ENCODE measurements at regions not wholly inside any gene's neighbourhood (a gene's known extent, or its start where the extent isn't known, plus 50 kb on each side); places are given as distances from the start of the nearest gene placed in this dataset.

DNA sequence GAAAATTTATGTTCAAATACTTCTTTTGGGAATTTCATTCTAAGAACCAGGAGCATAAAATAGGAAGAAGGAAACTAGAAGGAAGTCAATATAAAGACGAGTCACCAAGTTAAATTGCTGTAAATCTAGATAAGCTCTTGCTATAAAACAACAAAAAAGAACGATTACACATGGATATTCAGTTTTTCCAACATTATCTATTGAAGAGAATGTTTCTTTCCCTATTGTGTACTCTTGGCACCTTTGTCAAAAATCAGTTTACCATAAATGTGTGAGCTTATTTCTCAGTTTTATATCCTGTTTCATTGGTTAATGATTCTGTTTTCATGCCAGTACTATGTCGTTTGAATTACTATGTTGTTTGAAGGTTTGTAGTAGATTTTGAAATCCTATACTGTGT lies 536.3 kb upstream of the MKI67 start:
- Histone ChIP-seq H3K9ac (ENCODE audit: low read length) (no peak overlapping the region), H3K27ac (ENCODE audit: low read length) (no peak overlapping the region), H3K27me3 (ENCODE audit: insufficient read depth, low read depth, low read length) (no peaks in the 10 kb centered on the region), H4K20me1 (ENCODE audit: insufficient read depth) (no peaks in the 10 kb centered on the region), H3K9me2 (ENCODE audit: insufficient read depth, low read length) (no peaks in the 10 kb centered on the region), H3K9me3 (ENCODE audit: low read length) (no peaks in the 10 kb centered on the region), H3K36me3 (ENCODE audit: insufficient read depth, low read length) (no peaks in the 10 kb centered on the region), H3F3A (ENCODE audit: insufficient read depth, low read length, poor library complexity, severe bottlenecking) (no peaks in the 10 kb centered on the region), H3K4me2 (ENCODE audit: low read length) (no peak overlapping the region), H3K4me3 (ENCODE audit: low read length) (no peak overlapping the region), H3K79me2 (replicated peaks; ENCODE audit: insufficient read depth, low read length) (no peaks in the 10 kb centered on the region), H2AFZ (ENCODE audit: low read depth, low read length) (no peak overlapping the region)
- no peak for TF ChIP-seq MXI1 (conservative IDR thresholded peaks at IDR 0.05; ENCODE audit: poor library complexity, severe bottlenecking)
- TF ChIP-seq TAF1 (IDR thresholded peaks at IDR 0.05; ENCODE audit: low read depth) = no peak
- TF ChIP-seq, protein P1, sequence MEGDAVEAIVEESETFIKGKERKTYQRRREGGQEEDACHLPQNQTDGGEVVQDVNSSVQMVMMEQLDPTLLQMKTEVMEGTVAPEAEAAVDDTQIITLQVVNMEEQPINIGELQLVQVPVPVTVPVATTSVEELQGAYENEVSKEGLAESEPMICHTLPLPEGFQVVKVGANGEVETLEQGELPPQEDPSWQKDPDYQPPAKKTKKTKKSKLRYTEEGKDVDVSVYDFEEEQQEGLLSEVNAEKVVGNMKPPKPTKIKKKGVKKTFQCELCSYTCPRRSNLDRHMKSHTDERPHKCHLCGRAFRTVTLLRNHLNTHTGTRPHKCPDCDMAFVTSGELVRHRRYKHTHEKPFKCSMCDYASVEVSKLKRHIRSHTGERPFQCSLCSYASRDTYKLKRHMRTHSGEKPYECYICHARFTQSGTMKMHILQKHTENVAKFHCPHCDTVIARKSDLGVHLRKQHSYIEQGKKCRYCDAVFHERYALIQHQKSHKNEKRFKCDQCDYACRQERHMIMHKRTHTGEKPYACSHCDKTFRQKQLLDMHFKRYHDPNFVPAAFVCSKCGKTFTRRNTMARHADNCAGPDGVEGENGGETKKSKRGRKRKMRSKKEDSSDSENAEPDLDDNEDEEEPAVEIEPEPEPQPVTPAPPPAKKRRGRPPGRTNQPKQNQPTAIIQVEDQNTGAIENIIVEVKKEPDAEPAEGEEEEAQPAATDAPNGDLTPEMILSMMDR (IDR thresholded peaks at IDR 0.05; ENCODE audit: poor library complexity, severe bottlenecking) = no peak
- TF ChIP-seq, protein P2, sequence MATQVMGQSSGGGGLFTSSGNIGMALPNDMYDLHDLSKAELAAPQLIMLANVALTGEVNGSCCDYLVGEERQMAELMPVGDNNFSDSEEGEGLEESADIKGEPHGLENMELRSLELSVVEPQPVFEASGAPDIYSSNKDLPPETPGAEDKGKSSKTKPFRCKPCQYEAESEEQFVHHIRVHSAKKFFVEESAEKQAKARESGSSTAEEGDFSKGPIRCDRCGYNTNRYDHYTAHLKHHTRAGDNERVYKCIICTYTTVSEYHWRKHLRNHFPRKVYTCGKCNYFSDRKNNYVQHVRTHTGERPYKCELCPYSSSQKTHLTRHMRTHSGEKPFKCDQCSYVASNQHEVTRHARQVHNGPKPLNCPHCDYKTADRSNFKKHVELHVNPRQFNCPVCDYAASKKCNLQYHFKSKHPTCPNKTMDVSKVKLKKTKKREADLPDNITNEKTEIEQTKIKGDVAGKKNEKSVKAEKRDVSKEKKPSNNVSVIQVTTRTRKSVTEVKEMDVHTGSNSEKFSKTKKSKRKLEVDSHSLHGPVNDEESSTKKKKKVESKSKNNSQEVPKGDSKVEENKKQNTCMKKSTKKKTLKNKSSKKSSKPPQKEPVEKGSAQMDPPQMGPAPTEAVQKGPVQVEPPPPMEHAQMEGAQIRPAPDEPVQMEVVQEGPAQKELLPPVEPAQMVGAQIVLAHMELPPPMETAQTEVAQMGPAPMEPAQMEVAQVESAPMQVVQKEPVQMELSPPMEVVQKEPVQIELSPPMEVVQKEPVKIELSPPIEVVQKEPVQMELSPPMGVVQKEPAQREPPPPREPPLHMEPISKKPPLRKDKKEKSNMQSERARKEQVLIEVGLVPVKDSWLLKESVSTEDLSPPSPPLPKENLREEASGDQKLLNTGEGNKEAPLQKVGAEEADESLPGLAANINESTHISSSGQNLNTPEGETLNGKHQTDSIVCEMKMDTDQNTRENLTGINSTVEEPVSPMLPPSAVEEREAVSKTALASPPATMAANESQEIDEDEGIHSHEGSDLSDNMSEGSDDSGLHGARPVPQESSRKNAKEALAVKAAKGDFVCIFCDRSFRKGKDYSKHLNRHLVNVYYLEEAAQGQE (IDR thresholded peaks at IDR 0.05; ENCODE audit: borderline replicate concordance) = no peak
- TF ChIP-seq EZH2 (IDR thresholded peaks at IDR 0.05; ENCODE audit: borderline replicate concordance, insufficient read depth, low read length, poor library complexity, severe bottlenecking) = no peak
- TF ChIP-seq POLR2AphosphoS5 (IDR thresholded peaks at IDR 0.05) = no peak
- no peak for TF ChIP-seq RAD21 (conservative IDR thresholded peaks at IDR 0.05)
- no peak for TF ChIP-seq EP300 (conservative IDR thresholded peaks at IDR 0.05; ENCODE audit: poor library complexity, severe bottlenecking)
- TF ChIP-seq SMC3 (conservative IDR thresholded peaks at IDR 0.05; ENCODE audit: poor library complexity) = no peak

DNA sequence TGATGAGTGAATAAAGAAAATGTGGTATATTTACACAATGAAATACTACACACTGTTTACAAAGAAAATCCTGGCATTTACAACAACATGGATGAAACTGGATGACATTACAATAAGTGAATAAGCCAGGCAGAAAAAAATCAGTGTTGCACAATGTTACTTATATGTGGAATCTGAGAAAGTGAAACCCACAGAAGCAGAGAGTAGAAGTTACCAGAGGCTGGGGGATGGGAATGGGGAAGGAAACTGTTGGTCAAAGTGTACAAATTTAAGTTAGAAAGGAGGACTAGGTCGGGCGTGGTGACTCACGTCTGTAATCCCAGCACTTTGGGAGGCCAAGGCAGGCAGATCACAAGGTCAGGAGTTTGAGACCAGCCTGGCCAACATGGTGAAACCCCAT lies 538.5 kb upstream of the MKI67 start:
- Histone ChIP-seq H3K9ac (ENCODE audit: low read length) (no peak overlapping the region), H2AFZ (ENCODE audit: low read depth, low read length) (no peak overlapping the region), H4K20me1 (ENCODE audit: insufficient read depth) (no peaks in the 10 kb centered on the region), H3K4me3 (ENCODE audit: low read length) (no peak overlapping the region), H3K79me2 (replicated peaks; ENCODE audit: insufficient read depth, low read length) (no peaks in the 10 kb centered on the region), H3K27ac (ENCODE audit: low read length) (no peak overlapping the region), H3K36me3 (ENCODE audit: insufficient read depth, low read length) (no peaks in the 10 kb centered on the region), H3K9me3 (ENCODE audit: low read length) (no peaks in the 10 kb centered on the region), H3K9me2 (ENCODE audit: insufficient read depth, low read length) (no peaks in the 10 kb centered on the region), H3K27me3 (ENCODE audit: insufficient read depth, low read depth, low read length) (no peaks in the 10 kb centered on the region), H3K4me2 (ENCODE audit: low read length) (no peak overlapping the region), H3F3A (ENCODE audit: insufficient read depth, low read length, poor library complexity, severe bottlenecking) (no peaks in the 10 kb centered on the region)
- TF ChIP-seq EP300 (conservative IDR thresholded peaks at IDR 0.05; ENCODE audit: poor library complexity, severe bottlenecking) (no peak), MXI1 (conservative IDR thresholded peaks at IDR 0.05; ENCODE audit: poor library complexity, severe bottlenecking) (no peak), TAF1 (IDR thresholded peaks at IDR 0.05; ENCODE audit: low read depth) (no peak), RAD21 (conservative IDR thresholded peaks at IDR 0.05) (no peak), POLR2AphosphoS5 (IDR thresholded peaks at IDR 0.05) (no peak), SMC3 (conservative IDR thresholded peaks at IDR 0.05; ENCODE audit: poor library complexity) (no peak), EZH2 (IDR thresholded peaks at IDR 0.05; ENCODE audit: borderline replicate concordance, insufficient read depth, low read length, poor library complexity, severe bottlenecking) (no peak)
- TF ChIP-seq, protein P2 (IDR thresholded peaks at IDR 0.05; ENCODE audit: borderline replicate concordance) = no peak
- TF ChIP-seq, protein P1 (IDR thresholded peaks at IDR 0.05; ENCODE audit: poor library complexity, severe bottlenecking) = no peak
